ENCODE measurements at regions not wholly inside any gene's neighbourhood (a gene's known extent, or its start where the extent isn't known, plus 50 kb on each side); places are given as distances from the start of the nearest gene placed in this dataset.

- Histone ChIP-seq H3K79me2 (ENCODE audit: insufficient read depth, low read length) (no peaks in the 10 kb centered on the region), H3K4me2 (ENCODE audit: low read depth, low read length, poor library complexity, severe bottlenecking) (no peak overlapping the region), H4K20me1 (ENCODE audit: low read depth, low read length) (no peaks in the 10 kb centered on the region), H3K9ac (ENCODE audit: low read length) (no peak overlapping the region), H3F3A (ENCODE audit: insufficient read depth) (no peaks in the 10 kb centered on the region), H3K27ac (ENCODE audit: low read depth, low read length) (no peak overlapping the region), H3K36me3 (ENCODE audit: low read length) (no peaks in the 10 kb centered on the region), H3K9me2 (replicated peaks; ENCODE audit: insufficient read depth, low read length) (no peaks in the 10 kb centered on the region; the same call in 1 of the 2 replicates), H3K27me3 (ENCODE audit: low read length) (no peaks in the 10 kb centered on the region), H2AFZ (ENCODE audit: low read depth, low read length, severe bottlenecking) (no peak overlapping the region), H3K9me3 (ENCODE audit: insufficient read depth, low read length) (no peaks in the 10 kb centered on the region; the same call in 1 of the 2 replicates), H3K4me3 (ENCODE audit: insufficient read depth, low read length, poor library complexity, severe bottlenecking) (no peak overlapping the region)
- TF ChIP-seq EZH2phosphoT487 (conservative IDR thresholded peaks at IDR 0.05; ENCODE audit: low read length) (no peak), CTCF (IDR thresholded peaks at IDR 0.05; ENCODE audit: insufficient read depth, low read length, poor library complexity, severe bottlenecking) (no peak)
Observed at GRCh38 chr12:97638739-97639138, 176.1 kb downstream of the RMST start.

GRCh38 chr12:97639702-97640101 is 177.1 kb downstream of the RMST start:
- H3K9me2 ChIP-seq (replicated peaks; ENCODE audit: insufficient read depth, low read length), result no peaks in the 10 kb centered on the region; the same call in 1 of the 2 replicates
- H3K4me2 ChIP-seq (ENCODE audit: low read depth, low read length, poor library complexity, severe bottlenecking), result no peak overlapping the region
- no peak overlapping the region for H3K9ac ChIP-seq (ENCODE audit: low read length)
- H3K36me3 ChIP-seq (ENCODE audit: low read length), result no peaks in the 10 kb centered on the region
- TF ChIP-seq CTCF (IDR thresholded peaks at IDR 0.05; ENCODE audit: insufficient read depth, low read length, poor library complexity, severe bottlenecking), result no peak
- TF ChIP-seq EZH2phosphoT487 (conservative IDR thresholded peaks at IDR 0.05; ENCODE audit: low read length), result no peak
- H3K9me3 ChIP-seq (ENCODE audit: insufficient read depth, low read length), result no peaks in the 10 kb centered on the region; the same call in 1 of the 2 replicates
- no peaks in the 10 kb centered on the region for H3K79me2 ChIP-seq (ENCODE audit: insufficient read depth, low read length)
- H3K27ac ChIP-seq (ENCODE audit: low read depth, low read length), result no peak overlapping the region
- H4K20me1 ChIP-seq (ENCODE audit: low read depth, low read length), result no peaks in the 10 kb centered on the region
- H3K27me3 ChIP-seq (ENCODE audit: low read length), result no peaks in the 10 kb centered on the region
- no peaks in the 10 kb centered on the region for H3F3A ChIP-seq (ENCODE audit: insufficient read depth)
- H2AFZ ChIP-seq (ENCODE audit: low read depth, low read length, severe bottlenecking), result no peak overlapping the region
- H3K4me3 ChIP-seq (ENCODE audit: insufficient read depth, low read length, poor library complexity, severe bottlenecking), result no peak overlapping the region

- Histone ChIP-seq H3K9me2 (replicated peaks; ENCODE audit: insufficient read depth, low read length) (no peaks in the 10 kb centered on the region; the same call in 1 of the 2 replicates), H4K20me1 (ENCODE audit: low read depth, low read length) (no peaks in the 10 kb centered on the region), H3K9me3 (ENCODE audit: insufficient read depth, low read length) (no peaks in the 10 kb centered on the region; the same call in 1 of the 2 replicates), H3K36me3 (ENCODE audit: low read length) (no peaks in the 10 kb centered on the region), H3K9ac (ENCODE audit: low read length) (no peak overlapping the region), H3K79me2 (ENCODE audit: insufficient read depth, low read length) (no peaks in the 10 kb centered on the region), H3K27me3 (ENCODE audit: low read length) (no peaks in the 10 kb centered on the region), H3K4me3 (ENCODE audit: insufficient read depth, low read length, poor library complexity, severe bottlenecking) (no peak overlapping the region), H3K27ac (ENCODE audit: low read depth, low read length) (no peak overlapping the region), H2AFZ (ENCODE audit: low read depth, low read length, severe bottlenecking) (no peak overlapping the region), H3F3A (ENCODE audit: insufficient read depth) (no peaks in the 10 kb centered on the region), H3K4me2 (ENCODE audit: low read depth, low read length, poor library complexity, severe bottlenecking) (no peak overlapping the region)
- TF ChIP-seq CTCF (IDR thresholded peaks at IDR 0.05; ENCODE audit: insufficient read depth, low read length, poor library complexity, severe bottlenecking), result no peak
- TF ChIP-seq EZH2phosphoT487 (conservative IDR thresholded peaks at IDR 0.05; ENCODE audit: low read length), result no peak
Observed at GRCh38 chr12:97640826-97641225, 178.2 kb downstream of the RMST start.
